H1 (cell line): ENCODE measurements at regions not wholly inside any gene's neighbourhood (a gene's known extent, or its start where the extent isn't known, plus 50 kb on each side); places are given as distances from the start of the nearest gene placed in this dataset.

Source experiments
- CTCF ChIA-PET: fragments of 300-600 bp; sonication (Branson Sonifier 250); formaldehyde crosslinking; loops from one replicate; lab custom pipeline; 2021; ENCODE audit not compliant: partially characterized antibody; lab: Charles Lee
- POLR2A ChIA-PET: fragments of 300-600 bp; sonication (Branson Sonifier 250); formaldehyde crosslinking; loops from one replicate; lab custom pipeline; 2021; ENCODE audit warnings: inconsistent platforms; ENCODE audit not compliant: partially characterized antibody; lab: Charles Lee
- DNase-seq, 2 experiments: peaks; one replicate each; pipeline versions ENCODE4 v3.0.0 to v3.0.0-alpha.2; 2010 to 2022; ENCODE audit warnings: low spot score in 2 of 2, low read depth in 1 of 2, mixed read lengths in 1 of 2
- FAIRE-seq: peaks from 2 replicates; lab custom pipeline; 2011; peaks lifted over from hg19 to GRCh38; lab: Jason Lieb, UNC
- H2AFZ ChIP-seq: 2 replicates; pipeline ENCODE4 v1.8.1; 2012; ENCODE audit warnings: low read length, inconsistent platforms
- H2AK5ac ChIP-seq: 2 replicates; pipeline ENCODE4 v1.6.1; 2013; ENCODE audit warnings: low read depth, low read length
- H2BK120ac ChIP-seq: replicated peaks from 2 replicates; pipeline ENCODE3; 2013; ENCODE audit warnings: low read depth, low read length, inconsistent platforms
- H2BK12ac ChIP-seq: 2 replicates; pipeline ENCODE4 v1.6.1; 2013; ENCODE audit warnings: low read depth, low read length
- H2BK15ac ChIP-seq: 2 replicates; pipeline ENCODE4 v1.6.1; 2013; ENCODE audit warnings: low read length
- H2BK20ac ChIP-seq: 2 replicates; pipeline ENCODE4 v1.6.1; 2013; ENCODE audit warnings: low read length
- H2BK5ac ChIP-seq: 2 replicates; pipeline ENCODE4 v1.6.1; 2013; ENCODE audit warnings: low read depth, low read length
- H3K14ac ChIP-seq: 2 replicates; pipeline ENCODE4 v1.6.1; 2013; ENCODE audit warnings: inconsistent platforms; ENCODE audit not compliant: insufficient read length
- H3K18ac ChIP-seq: 2 replicates; pipeline ENCODE4 v1.6.1; 2013; ENCODE audit warnings: low read length; ENCODE audit errors: extremely low read depth
- H3K23ac ChIP-seq: 2 replicates; pipeline ENCODE4 v1.6.1; 2013; ENCODE audit warnings: inconsistent platforms; ENCODE audit not compliant: insufficient read length
- H3K23me2 ChIP-seq: 2 replicates; pipeline ENCODE4 v1.6.1; 2013; ENCODE audit warnings: low read depth, low read length
- H3K27ac ChIP-seq: 2 replicates; pipeline ENCODE4 v1.6.1; 2011; ENCODE audit warnings: low read depth, low read length, inconsistent platforms
- H3K27me3 ChIP-seq, 4 experiments: replicated peaks in 1 of 4; 1 replicate in 1 of 4; 2 replicates in 3 of 4; pipeline versions ENCODE4 v1.6.1 to v1.8.1; 2011 to 2013; ENCODE audit warnings: low read length in 3 of 4, mild to moderate bottlenecking in 3 of 4, inconsistent platforms in 2 of 4, mixed read lengths in 2 of 4, moderate library complexity in 1 of 4; ENCODE audit not compliant: control insufficient read depth in 3 of 4, insufficient read depth in 3 of 4; ENCODE audit errors: extremely low read depth in 1 of 4
- H3K36me3 ChIP-seq, 4 experiments: 2 replicates each; pipeline versions ENCODE4 v1.6.1 to v1.8.1; 2011 to 2013; ENCODE audit warnings: mild to moderate bottlenecking in 4 of 4, low read length in 3 of 4, moderate library complexity in 2 of 4, control low read depth in 1 of 4, inconsistent platforms in 1 of 4; ENCODE audit not compliant: insufficient read depth in 4 of 4, control insufficient read depth in 2 of 4
- H3K4ac ChIP-seq: replicated peaks from 2 replicates; pipeline ENCODE3; 2013; ENCODE audit warnings: low read length, low read depth, mixed read lengths, inconsistent platforms; ENCODE audit not compliant: insufficient read length
- H3K4me1 ChIP-seq, 4 experiments: replicated peaks in 1 of 4; 1 replicate in 1 of 4; 2 replicates in 3 of 4; pipeline versions ENCODE4 v1.6.1 to v1.8.1; 2011 to 2013; ENCODE audit warnings: low read length in 3 of 4, inconsistent platforms in 2 of 4, mixed read lengths in 1 of 4; ENCODE audit not compliant: insufficient read depth in 4 of 4, control insufficient read depth in 3 of 4
- H3K4me2 ChIP-seq, 2 experiments: 2 replicates each; pipeline versions ENCODE4 v1.6.1 to v1.8.1; 2011 to 2013; ENCODE audit warnings: low read depth in 2 of 2, low read length in 2 of 2, control low read depth in 1 of 2, inconsistent platforms in 1 of 2, mild to moderate bottlenecking in 1 of 2; ENCODE audit not compliant: insufficient read depth in 1 of 2
- H3K4me3 ChIP-seq, 4 experiments: fragments of 200-600, 300-600 bp in 1 of 4; sonication (generic), shearing (Covaris generic), sonication (Bioruptor Twin) in 1 of 4; 2 replicates each; pipeline versions ENCODE4 v1.5.1 to v1.8.1; 2011 to 2016; ENCODE audit warnings: low read length in 4 of 4, low read depth in 3 of 4, control low read depth in 2 of 4, inconsistent platforms in 2 of 4, mild to moderate bottlenecking in 2 of 4, mixed read lengths in 1 of 4, moderate library complexity in 1 of 4; ENCODE audit not compliant: insufficient read depth in 2 of 4; ENCODE audit errors: extremely low read depth in 1 of 4
- H3K56ac ChIP-seq: replicated peaks from 2 replicates; pipeline ENCODE3; 2013; ENCODE audit warnings: low read depth, mild to moderate bottlenecking, mixed read lengths, low read length, inconsistent platforms; ENCODE audit not compliant: insufficient read length
- H3K79me1 ChIP-seq: 2 replicates; pipeline ENCODE4 v1.6.1; 2013; ENCODE audit warnings: low read depth, low read length, control low read depth
- H3K79me2 ChIP-seq, 2 experiments: 2 replicates each; pipeline versions ENCODE4 v1.6.1 to v1.8.1; 2012 to 2013; ENCODE audit warnings: low read length in 2 of 2, mild to moderate bottlenecking in 2 of 2, inconsistent platforms in 1 of 2; ENCODE audit not compliant: insufficient read depth in 2 of 2, control insufficient read depth in 1 of 2
- H3K9ac ChIP-seq, 4 experiments: replicated peaks in 1 of 4; 1 replicate in 1 of 4; 2 replicates in 3 of 4; pipeline versions ENCODE4 v1.6.1 to v1.8.1; 2011 to 2013; ENCODE audit warnings: low read depth in 3 of 4, low read length in 3 of 4, control low read depth in 2 of 4, mild to moderate bottlenecking in 2 of 4, moderate library complexity in 2 of 4, inconsistent platforms in 1 of 4; ENCODE audit errors: extremely low read depth in 1 of 4
- H3K9me3 ChIP-seq, 2 experiments: 2 replicates each; pipeline versions ENCODE4 v1.6.1 to v1.8.1; 2012 to 2013; ENCODE audit warnings: mild to moderate bottlenecking in 2 of 2, moderate library complexity in 2 of 2, control low read depth in 1 of 2, inconsistent platforms in 1 of 2, low read depth in 1 of 2, low read length in 1 of 2, mixed read lengths in 1 of 2; ENCODE audit not compliant: insufficient read depth in 2 of 2
- H4K20me1 ChIP-seq, 2 experiments: replicated peaks in 1 of 2; 2 replicates each; pipeline versions ENCODE3 to v1.8.1; 2011 to 2013; ENCODE audit warnings: inconsistent platforms in 2 of 2, low read length in 2 of 2, mild to moderate bottlenecking in 1 of 2; ENCODE audit not compliant: insufficient read depth in 2 of 2, control insufficient read depth in 1 of 2
- H4K5ac ChIP-seq: 2 replicates; pipeline ENCODE4 v1.6.1; 2013; ENCODE audit warnings: low read length, low read depth, mixed read lengths, inconsistent platforms; ENCODE audit not compliant: insufficient read length
- H4K8ac ChIP-seq: 2 replicates; pipeline ENCODE4 v1.8.0; 2013; ENCODE audit warnings: mild to moderate bottlenecking, moderate library complexity, low read length, inconsistent platforms; ENCODE audit not compliant: insufficient read depth; ENCODE audit errors: extremely low read depth
- H4K91ac ChIP-seq: replicated peaks from 2 replicates; pipeline ENCODE3; 2013; ENCODE audit warnings: low read length, mixed read lengths, inconsistent platforms; ENCODE audit not compliant: insufficient read length
- CEBPB ChIP-seq: IDR thresholded peaks from 2 replicates; pipeline ENCODE4 v1.6.1; 2012; ENCODE audit warnings: low read depth, low read length
- WGBS, 2 experiments: shearing (Covaris generic) in 1 of 2; methylation state at CpG; one replicate each; pipeline versions ENCODE4 v1.1.6 to v1.1.7; 2013 to 2015; ENCODE audit warnings: low lambda C conversion rate in 2 of 2, mixed read lengths in 2 of 2, inconsistent platforms in 1 of 2, low coverage in 1 of 2, missing lambda C conversion rate in 1 of 2; ENCODE audit not compliant: insufficient replicate concordance in 2 of 2, insufficient coverage in 1 of 2, insufficient read length in 1 of 2; ENCODE audit errors: extremely low coverage in 1 of 2, missing lambda C conversion rate in 1 of 2; 5-methylcytosine and 5-hydroxymethylcytosine counted together

DNA sequence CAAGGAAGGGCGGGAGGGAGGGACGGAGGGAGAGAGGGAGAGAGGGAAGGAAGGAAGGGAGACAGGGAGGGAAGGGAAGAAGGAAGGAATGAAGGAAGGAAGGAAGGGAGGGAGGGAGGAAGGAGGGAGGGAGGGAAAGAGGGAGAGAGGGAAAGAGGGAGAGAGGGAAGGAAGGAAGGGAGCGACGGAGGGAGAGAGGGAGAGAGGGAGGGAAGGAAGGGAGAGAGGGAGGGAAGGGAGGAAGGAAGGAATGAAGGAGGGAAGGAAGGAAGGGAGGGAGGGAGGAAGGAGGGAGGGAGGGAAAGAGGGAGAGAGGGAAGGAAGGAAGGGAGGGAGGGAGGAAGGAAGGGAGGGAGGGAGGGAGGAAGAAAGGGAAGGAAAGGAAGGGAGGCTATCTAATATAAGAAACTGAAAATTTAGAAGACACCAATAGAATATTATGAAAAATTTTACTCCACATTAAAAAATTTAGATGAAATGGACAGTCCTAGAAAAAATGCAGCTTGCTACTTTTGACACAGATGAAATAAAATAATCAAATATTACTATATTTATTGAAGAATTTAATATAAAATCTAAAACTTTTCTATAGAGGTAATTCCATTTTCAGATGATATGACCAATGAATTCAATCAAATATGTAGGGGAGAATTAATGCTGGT lies 280.3 kb upstream of the SLITRK3 start:
- no peak overlapping the region for H2BK15ac ChIP-seq
- TF ChIP-seq CEBPB: no peak
- H2BK5ac ChIP-seq: no peak overlapping the region
- H3K9ac ChIP-seq: no peak overlapping the region
- H3K27ac ChIP-seq: no peak overlapping the region
- no peak for DNase-seq
- H3K18ac ChIP-seq: no peak overlapping the region
- no peak overlapping the region for H4K8ac ChIP-seq
- H3K4me3 ChIP-seq: no peak overlapping the region
- no peak overlapping the region for H4K91ac ChIP-seq
- ChIA-PET POLR2A (no interaction called here), CTCF (no interaction called here)
- H2AK5ac ChIP-seq: no peak overlapping the region
- H3K56ac ChIP-seq: no peak overlapping the region
- H3K79me2 ChIP-seq: no peaks in the 10 kb centered on the region
- no peaks in the 10 kb centered on the region for H3K4me1 ChIP-seq
- no peak overlapping the region for H3K14ac ChIP-seq
- H3K23me2 ChIP-seq: no peaks in the 10 kb centered on the region
- H3K23ac ChIP-seq: no peak overlapping the region
- H3K4me2 ChIP-seq: no peak overlapping the region
- no peak overlapping the region for H4K5ac ChIP-seq
- no peak overlapping the region for H2BK20ac ChIP-seq
- H2BK12ac ChIP-seq: no peak overlapping the region
- 9 to 10% methylated on average over 2 to 4 of the region's 4 CpGs for WGBS, 2 experiments
- no peaks in the 10 kb centered on the region for H3K79me1 ChIP-seq
- no peaks in the 10 kb centered on the region for H3K9me3 ChIP-seq
- H3K4ac ChIP-seq: no peak overlapping the region
- no peak for FAIRE-seq
- H2BK120ac ChIP-seq: no peak overlapping the region
- no peaks in the 10 kb centered on the region for H3K36me3 ChIP-seq
- H4K20me1 ChIP-seq: no peaks in the 10 kb centered on the region
- H2AFZ ChIP-seq: no peak overlapping the region
- no peaks in the 10 kb centered on the region for H3K27me3 ChIP-seq
